OCI-M1 (cell line): ENCODE measurements at regions not wholly inside any gene's neighbourhood (a gene's known extent, or its start where the extent isn't known, plus 50 kb on each side); places are given as distances from the start of the nearest gene placed in this dataset.
"Not testable (repeated sequence)": the region's sequence is repeated elsewhere in the genome, so short reads cannot be mapped to it uniquely, and the experiment has no call there.

ENCODE experiments used
- DNase-seq: peaks from one replicate; lab custom pipeline; 2025; lab: John Stamatoyannopoulos, UW

DNA sequence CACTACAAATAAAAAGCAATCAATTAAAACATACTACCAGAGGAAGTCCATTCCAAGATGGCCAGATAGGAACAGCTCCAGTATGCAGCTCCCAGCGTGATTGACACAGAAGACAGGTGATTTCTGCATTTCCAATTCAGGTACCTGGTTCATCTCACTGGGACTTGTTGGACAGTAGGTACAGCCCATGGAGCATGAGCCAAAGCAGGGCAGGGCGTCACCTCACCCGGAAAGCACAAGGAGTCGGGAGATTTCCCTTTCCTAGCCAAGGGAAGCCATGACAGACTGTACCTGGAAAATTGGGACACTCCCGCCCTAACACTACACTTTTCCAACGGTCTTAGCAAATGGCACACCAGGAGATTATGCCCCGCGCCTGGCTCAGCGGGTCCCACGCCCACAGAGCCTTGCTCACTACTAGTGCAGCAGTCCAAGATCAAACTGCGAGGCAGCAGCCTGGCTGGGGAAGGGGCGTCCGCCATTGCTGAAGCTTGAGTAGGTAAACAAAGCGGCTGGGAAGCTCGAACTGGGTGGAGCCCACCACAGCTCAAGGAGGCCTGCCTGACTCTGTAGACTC, 106.0 kb downstream of the BUD13 start:
- not testable (repeated sequence) for DNase-seq

GRCh38 chr11:116665523-116665922, 107.3 kb downstream of the BUD13 start:
- DNase-seq: no peak

GRCh38 chr11:116661056-116661455, 111.7 kb downstream of the BUD13 start:
- no peak for DNase-seq

DNA sequence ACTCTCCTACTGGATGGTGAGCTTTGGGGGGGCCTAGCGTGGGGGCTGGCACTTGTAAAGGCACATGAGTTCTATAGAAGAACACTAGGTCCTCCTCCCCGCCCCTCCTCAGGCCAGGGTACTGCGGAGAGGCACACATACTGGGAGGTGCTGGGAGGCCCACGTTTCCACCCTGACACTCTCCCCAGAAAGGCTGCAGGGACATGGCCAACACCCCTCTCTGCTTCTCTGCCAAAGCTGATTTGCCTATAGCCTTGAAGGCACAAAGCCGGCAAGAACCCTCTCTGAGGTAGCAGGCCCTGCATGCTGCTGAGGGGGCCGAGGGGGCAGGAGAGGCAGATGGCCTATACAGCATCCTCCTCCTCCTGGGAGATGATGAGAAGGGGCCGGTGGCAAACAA, 112.8 kb downstream of the BUD13 start:
- no peak for DNase-seq

DNA sequence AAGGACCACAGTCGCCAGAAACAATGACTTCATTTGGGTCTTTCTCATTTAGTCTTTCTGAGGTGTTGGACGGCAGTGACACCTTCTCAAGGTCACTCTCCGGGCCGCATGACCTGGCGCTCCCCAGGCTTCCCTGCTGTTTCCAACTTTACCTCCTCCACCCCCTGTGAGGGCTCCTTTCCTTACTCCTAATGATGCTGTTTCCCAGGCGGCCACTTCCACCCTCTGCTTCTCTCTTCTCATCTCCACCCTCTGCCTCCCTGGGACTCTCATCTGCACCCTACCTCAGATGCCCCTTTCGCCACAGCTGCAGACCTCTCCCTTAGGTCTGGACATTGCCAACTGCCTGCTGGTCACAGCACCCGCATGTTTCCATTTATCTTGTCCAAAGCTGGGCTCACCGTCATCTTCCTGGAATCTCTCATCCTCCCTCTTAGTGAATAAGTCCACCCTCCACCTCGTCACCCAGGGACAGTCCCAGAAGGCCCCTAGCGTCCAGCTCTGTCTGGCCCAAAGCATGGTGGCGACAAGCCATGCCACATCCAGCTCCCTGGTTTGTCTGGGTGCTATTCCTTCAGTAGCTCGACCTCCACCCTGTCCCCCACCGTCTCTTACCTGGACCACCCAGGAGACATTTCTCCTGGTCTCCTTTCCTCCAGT, 113.8 kb downstream of the BUD13 start:
- no peak for DNase-seq

- DNase-seq: peak; percentile 31
Measured at GRCh38 chr11:116657842-116658825, 114.7 kb downstream of the BUD13 start.

- no peak for DNase-seq
Measured at GRCh38 chr11:116656011-116656410, 116.8 kb downstream of the BUD13 start.

GRCh38 chr11:116654526-116654925, 118.3 kb downstream of the BUD13 start:
- no peak for DNase-seq

DNA sequence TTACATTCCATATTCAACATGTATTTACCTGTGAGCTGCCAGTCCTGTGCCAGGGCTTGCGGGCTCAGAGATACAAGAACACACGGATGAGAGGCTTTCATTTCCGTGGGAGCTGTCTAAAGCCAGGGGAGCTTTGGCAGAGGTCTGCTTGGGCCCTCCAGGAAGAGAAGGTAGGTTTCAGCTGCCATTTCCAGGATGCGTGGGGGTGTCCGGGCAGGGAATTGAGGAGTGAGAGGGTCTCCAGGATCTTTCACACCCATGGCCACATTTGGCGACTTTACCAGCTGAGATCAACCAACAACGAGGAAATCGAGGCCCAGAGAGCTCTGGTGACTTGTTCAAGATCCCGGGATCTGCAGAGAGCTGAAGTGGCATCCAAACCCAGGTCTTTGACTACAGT, 119.6 kb downstream of the BUD13 start:
- no peak for DNase-seq

DNA sequence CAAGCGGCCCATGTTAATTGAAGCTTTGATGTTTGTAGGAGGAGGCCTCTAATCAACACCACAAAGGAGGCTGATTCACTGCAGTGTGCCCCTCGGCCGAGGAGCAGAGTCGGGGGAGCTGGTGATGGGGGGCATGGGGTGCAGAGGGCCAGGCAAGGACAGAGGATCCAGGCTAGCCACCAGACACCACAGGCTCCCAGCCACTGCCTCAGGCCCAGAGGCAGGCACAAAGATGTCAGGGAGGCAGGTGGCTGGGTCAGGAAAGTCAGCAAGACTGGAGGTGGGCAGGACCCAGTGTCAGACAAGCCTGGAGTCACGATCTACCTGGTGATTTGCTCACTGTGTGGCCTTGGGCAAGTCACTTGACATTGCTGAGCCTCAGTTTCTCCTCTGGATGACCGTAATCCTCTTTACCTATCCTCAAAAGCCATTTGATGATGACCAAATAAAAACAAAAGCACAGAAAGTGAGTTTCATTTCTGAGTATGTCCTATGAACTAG, 121.0 kb downstream of the BUD13 start:
- DNase-seq: no peak

DNA sequence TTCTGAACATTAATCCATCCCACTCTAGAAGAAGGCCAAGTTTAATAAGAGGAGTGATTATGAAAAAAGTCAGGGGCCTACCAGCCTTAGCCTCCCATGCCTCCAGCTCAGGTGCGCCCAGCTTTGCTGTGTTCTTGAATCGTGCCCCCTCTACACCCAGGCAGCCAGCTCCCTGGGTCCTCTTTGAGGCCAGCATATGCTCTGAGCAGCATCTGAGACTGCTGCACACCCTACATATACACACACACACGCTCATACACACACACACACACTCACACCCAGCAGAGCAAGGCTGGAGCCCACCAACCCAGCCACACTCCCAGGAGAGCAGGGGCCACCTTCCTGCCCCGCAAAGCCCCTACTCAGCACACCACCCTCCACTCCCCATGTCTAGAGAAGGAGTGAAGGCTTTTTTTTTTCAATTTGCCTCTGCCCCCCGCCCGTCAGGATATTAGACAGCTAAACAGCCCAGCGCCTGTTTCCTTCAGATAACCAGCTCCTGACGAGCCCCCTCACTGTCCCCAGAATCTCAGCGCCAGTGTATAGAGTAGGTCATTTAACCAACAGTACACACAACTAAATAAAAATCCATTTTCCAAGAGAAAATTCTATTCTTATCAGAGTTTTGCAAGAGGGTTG, 121.6 kb downstream of the BUD13 start:
- DNase-seq: peak; percentile 73

GRCh38 chr11:116650052-116650451, 122.7 kb downstream of the BUD13 start:
- DNase-seq: no peak

- DNase-seq: no peak
Measured at GRCh38 chr11:116649268-116649667, 123.5 kb downstream of the BUD13 start.

- no peak for DNase-seq
Measured at GRCh38 chr11:116648247-116649174, 124.3 kb downstream of the BUD13 start.

- DNase-seq: no peak
Measured at GRCh38 chr11:116647305-116648080, 125.3 kb downstream of the BUD13 start.

DNA sequence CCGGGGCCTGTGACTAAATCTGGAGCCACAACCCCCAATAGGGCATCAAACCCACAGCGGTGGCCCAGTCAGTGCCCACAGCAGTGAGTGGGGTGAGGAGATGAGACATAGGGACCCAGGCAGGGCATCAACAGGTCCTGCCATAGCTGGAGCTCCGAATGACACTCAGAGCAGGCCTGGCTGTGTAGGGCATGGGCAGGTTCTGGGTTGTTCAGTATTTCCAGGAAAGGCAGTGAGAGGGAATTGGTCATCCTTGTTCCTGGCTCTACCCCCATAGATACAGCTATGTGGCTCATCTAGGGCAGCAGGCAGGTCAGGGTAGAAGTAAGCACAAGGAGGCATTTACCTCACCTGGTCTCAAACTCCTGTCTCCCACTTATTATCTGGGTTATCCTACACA, 126.6 kb downstream of the BUD13 start:
- DNase-seq: no peak

GRCh38 chr11:116644941-116645305, 127.9 kb downstream of the BUD13 start:
- DNase-seq: no peak

DNA sequence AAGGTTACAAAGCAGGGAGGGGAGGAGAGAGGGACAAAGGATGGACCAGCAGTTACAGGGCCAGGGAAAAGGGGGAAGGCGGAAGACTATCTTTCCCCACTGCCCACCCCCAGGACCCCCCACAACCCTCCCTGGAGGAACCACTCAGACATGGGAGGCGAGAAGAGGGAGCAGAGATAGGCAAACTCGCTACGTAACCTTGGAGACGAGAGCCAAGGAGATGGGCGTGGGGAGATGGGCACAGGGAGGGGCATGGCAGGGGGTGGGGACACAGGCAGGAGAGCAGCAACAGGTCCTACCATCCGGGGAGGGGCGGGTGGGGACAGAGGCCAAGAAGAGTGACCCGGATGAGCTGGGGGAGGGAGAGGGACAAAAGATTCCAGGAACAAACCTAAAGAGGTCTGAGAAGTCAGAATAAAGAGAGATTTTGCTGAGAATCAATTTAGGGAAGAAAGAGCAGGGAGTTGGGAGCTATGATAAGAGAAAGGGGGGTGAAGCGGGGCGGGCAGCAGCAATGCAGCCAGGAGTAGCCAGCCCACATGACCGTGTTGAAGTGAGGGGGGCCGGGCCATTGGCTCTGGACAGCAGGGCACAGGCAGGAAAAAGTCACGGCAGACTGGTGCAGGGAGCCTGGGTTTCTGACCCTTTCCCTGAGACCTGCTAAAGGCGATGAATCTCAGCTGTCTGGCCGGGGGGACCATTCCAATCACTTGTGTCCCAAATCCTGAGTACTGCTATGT, 128.4 kb downstream of the BUD13 start:
- no peak for DNase-seq

GRCh38 chr11:116643521-116643920, 129.3 kb downstream of the BUD13 start:
- no peak for DNase-seq

DNA sequence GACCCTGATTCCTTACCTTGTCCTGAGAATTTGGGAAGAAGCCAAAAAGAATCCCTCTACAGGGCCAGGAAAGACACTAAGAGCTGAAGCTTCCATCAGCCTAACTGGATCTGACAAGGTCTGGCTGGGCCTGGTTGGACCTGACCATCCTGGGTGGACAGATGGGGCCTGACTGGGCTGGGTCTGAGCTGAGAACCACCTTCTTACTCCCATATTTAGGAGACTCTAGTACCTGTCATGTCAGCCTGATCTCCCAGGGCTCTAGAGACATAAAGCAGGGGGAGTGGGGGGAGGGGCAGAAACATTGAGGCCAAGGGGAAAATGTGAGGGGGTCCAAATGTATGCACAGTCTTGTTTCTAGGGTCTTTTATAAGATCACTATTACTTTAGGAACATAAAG, 129.9 kb downstream of the BUD13 start:
- no peak for DNase-seq
